ENCODE measurements at regions not wholly inside any gene's neighbourhood (a gene's known extent, or its start where the extent isn't known, plus 50 kb on each side); places are given as distances from the start of the nearest gene placed in this dataset.

- H3K4me3 ChIP-seq (ENCODE audit: low read depth, low read length): no peak overlapping the region
- TF ChIP-seq CTCF (IDR thresholded peaks at IDR 0.05; ENCODE audit: borderline replicate concordance, insufficient read depth, low read depth, low read length): no peak
Measured at GRCh38 chr21:39124681-39125251, 58.5 kb downstream of the PSMG1 start.

- TF ChIP-seq CTCF (IDR thresholded peaks at IDR 0.05; ENCODE audit: borderline replicate concordance, insufficient read depth, low read depth, low read length): no peak
- H3K4me3 ChIP-seq (ENCODE audit: low read depth, low read length): no peak overlapping the region
Measured at GRCh38 chr21:39123375-39123774, 59.9 kb downstream of the PSMG1 start.

- TF ChIP-seq CTCF (IDR thresholded peaks at IDR 0.05; ENCODE audit: borderline replicate concordance, insufficient read depth, low read depth, low read length): no peak
- no peak overlapping the region for H3K4me3 ChIP-seq (ENCODE audit: low read depth, low read length)
Measured at GRCh38 chr21:39121600-39122355, 61.5 kb downstream of the PSMG1 start.

- H3K4me3 ChIP-seq (ENCODE audit: low read depth, low read length): no peak overlapping the region
- no peak for TF ChIP-seq CTCF (IDR thresholded peaks at IDR 0.05; ENCODE audit: borderline replicate concordance, insufficient read depth, low read depth, low read length)
Measured at GRCh38 chr21:39120876-39121599, 62.2 kb downstream of the PSMG1 start.

DNA sequence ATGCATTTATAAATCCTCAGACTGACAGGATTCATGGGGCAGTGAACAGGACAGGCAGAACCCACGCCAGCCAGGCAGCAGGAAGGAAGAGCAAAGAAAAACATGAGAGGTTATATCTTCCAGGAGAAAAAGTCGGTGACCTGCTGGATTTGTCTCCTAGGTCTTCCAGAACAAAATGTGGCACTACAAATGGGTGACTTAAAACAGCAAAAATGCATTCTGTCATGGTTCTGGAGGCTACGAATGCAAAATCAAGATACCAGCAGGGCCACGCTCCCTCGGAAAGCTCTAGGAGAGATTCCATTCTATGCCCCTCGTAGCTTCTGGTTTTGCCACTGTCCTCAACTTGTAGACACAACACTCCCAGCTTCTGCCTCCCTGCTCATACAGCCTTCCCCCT lies 63.4 kb downstream of the PSMG1 start:
- H3K4me3 ChIP-seq (ENCODE audit: low read depth, low read length): no peak overlapping the region
- no peak for TF ChIP-seq CTCF (IDR thresholded peaks at IDR 0.05; ENCODE audit: borderline replicate concordance, insufficient read depth, low read depth, low read length)

DNA sequence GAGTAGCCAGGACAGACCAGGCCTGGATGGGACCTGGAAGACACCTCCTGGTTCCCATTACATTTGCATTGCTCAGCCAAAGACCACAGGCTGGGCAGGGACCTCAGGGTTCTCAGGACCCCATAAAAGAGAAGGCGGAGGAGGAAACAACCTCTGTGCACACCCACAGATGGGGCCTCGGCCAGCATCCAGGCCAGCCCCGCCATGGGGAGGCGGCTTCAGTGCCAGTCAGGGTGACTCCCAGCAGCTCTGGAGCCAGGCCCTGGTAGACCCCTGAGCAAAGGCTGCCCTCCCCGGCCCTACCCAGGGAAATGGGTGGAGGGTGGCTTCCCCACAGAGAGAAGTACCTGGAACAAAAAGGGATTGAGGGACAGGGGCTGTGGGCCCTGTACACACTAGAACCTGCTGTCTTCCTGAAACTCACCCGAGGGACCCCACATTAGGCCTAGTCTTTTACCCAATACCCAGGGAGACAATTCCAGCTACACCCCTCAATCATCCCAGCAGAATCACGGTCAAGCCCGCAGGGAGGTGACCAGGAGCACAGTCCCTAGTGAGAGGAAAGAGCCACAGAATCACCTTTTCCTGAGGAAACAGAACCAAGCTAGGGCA lies 64.5 kb downstream of the PSMG1 start:
- no peak for TF ChIP-seq CTCF (IDR thresholded peaks at IDR 0.05; ENCODE audit: borderline replicate concordance, insufficient read depth, low read depth, low read length)
- H3K4me3 ChIP-seq (ENCODE audit: low read depth, low read length): no peak overlapping the region

All from GM12875 (cell line).